ENCODE measurements at regions not wholly inside any gene's neighbourhood (a gene's known extent, or its start where the extent isn't known, plus 50 kb on each side); places are given as distances from the start of the nearest gene placed in this dataset.

- DNase-seq (ENCODE audit: extremely low read depth in 1 of 2, low read depth in 1 of 2): no peak
These were observed 164.7 kb upstream of the RGMA start for GRCh38 chr15:93253681-93254080.

GRCh38 chr15:93252780-93253179, 163.8 kb upstream of the RGMA start:
- no peak for DNase-seq (ENCODE audit: extremely low read depth in 1 of 2, low read depth in 1 of 2)

GRCh38 chr15:93250950-93251349, 161.9 kb upstream of the RGMA start:
- DNase-seq (ENCODE audit: extremely low read depth in 1 of 2, low read depth in 1 of 2): no peak

GRCh38 chr15:93250209-93250608, 161.2 kb upstream of the RGMA start:
- no peak for DNase-seq (ENCODE audit: extremely low read depth in 1 of 2, low read depth in 1 of 2)

GRCh38 chr15:93249623-93250022, 160.6 kb upstream of the RGMA start:
- no peak for DNase-seq (ENCODE audit: extremely low read depth in 1 of 2, low read depth in 1 of 2)

GRCh38 chr15:93247466-93248121, 158.6 kb upstream of the RGMA start:
- no peak for DNase-seq (ENCODE audit: extremely low read depth in 1 of 2, low read depth in 1 of 2)

- DNase-seq (ENCODE audit: extremely low read depth in 1 of 2, low read depth in 1 of 2): no peak
These were observed 157.5 kb upstream of the RGMA start for GRCh38 chr15:93246266-93247242.

GRCh38 chr15:93245661-93246042, 156.6 kb upstream of the RGMA start:
- no peak for DNase-seq (ENCODE audit: extremely low read depth in 1 of 2, low read depth in 1 of 2)

GRCh38 chr15:93244696-93245660, 156.0 kb upstream of the RGMA start:
- no peak for DNase-seq (ENCODE audit: extremely low read depth in 1 of 2, low read depth in 1 of 2)

- DNase-seq (ENCODE audit: extremely low read depth in 1 of 2, low read depth in 1 of 2): no peak
These were observed 154.6 kb upstream of the RGMA start for GRCh38 chr15:93243573-93243972.

- no peak for DNase-seq (ENCODE audit: extremely low read depth in 1 of 2, low read depth in 1 of 2)
These were observed 152.9 kb upstream of the RGMA start for GRCh38 chr15:93241696-93242585.

- DNase-seq (ENCODE audit: extremely low read depth in 1 of 2, low read depth in 1 of 2): no peak
These were observed 151.0 kb upstream of the RGMA start for GRCh38 chr15:93239993-93240392.

- no peak for DNase-seq (ENCODE audit: extremely low read depth in 1 of 2, low read depth in 1 of 2)
These were observed 150.6 kb upstream of the RGMA start for GRCh38 chr15:93239591-93239990.

GRCh38 chr15:93238641-93239040, 149.6 kb upstream of the RGMA start:
- no peak for DNase-seq (ENCODE audit: extremely low read depth in 1 of 2, low read depth in 1 of 2)

GRCh38 chr15:93235926-93236780, 147.1 kb upstream of the RGMA start:
- no peak for DNase-seq (ENCODE audit: extremely low read depth in 1 of 2, low read depth in 1 of 2)

- no peak for DNase-seq (ENCODE audit: extremely low read depth in 1 of 2, low read depth in 1 of 2)
These were observed 146.3 kb upstream of the RGMA start for GRCh38 chr15:93235269-93235668.

GRCh38 chr15:93233710-93234109, 144.7 kb upstream of the RGMA start:
- DNase-seq (ENCODE audit: extremely low read depth in 1 of 2, low read depth in 1 of 2): no peak

- no peak for DNase-seq (ENCODE audit: extremely low read depth in 1 of 2, low read depth in 1 of 2)
These were observed 143.8 kb upstream of the RGMA start for GRCh38 chr15:93232845-93233244.

- DNase-seq (ENCODE audit: extremely low read depth in 1 of 2, low read depth in 1 of 2): no peak
These were observed 143.0 kb upstream of the RGMA start for GRCh38 chr15:93231994-93232393.
